ENCODE measurements at regions not wholly inside any gene's neighbourhood (a gene's known extent, or its start where the extent isn't known, plus 50 kb on each side); places are given as distances from the start of the nearest gene placed in this dataset.

DNA sequence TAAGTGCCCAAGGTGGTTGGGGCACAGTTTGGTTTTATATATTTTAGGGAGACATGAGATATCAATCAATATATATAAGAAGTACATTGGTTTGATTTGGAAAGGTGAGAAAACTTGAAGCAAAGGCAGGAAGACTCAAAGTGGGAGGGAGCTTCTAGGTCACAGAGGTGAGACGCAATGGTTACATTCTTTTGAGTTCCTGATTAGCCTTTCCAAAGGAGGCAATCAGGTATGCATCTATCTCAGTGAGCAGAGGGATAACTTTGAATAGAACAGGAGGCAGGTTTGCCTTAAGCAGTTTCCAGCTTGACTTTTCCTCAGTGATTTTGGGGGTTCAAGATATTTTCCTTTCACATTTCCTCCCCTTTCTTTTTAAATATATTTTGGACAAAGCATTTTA is 58.0 kb upstream of the SLC35F1 start:
- TF ChIP-seq, protein P1, sequence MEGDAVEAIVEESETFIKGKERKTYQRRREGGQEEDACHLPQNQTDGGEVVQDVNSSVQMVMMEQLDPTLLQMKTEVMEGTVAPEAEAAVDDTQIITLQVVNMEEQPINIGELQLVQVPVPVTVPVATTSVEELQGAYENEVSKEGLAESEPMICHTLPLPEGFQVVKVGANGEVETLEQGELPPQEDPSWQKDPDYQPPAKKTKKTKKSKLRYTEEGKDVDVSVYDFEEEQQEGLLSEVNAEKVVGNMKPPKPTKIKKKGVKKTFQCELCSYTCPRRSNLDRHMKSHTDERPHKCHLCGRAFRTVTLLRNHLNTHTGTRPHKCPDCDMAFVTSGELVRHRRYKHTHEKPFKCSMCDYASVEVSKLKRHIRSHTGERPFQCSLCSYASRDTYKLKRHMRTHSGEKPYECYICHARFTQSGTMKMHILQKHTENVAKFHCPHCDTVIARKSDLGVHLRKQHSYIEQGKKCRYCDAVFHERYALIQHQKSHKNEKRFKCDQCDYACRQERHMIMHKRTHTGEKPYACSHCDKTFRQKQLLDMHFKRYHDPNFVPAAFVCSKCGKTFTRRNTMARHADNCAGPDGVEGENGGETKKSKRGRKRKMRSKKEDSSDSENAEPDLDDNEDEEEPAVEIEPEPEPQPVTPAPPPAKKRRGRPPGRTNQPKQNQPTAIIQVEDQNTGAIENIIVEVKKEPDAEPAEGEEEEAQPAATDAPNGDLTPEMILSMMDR (IDR thresholded peaks at IDR 0.05): no peak
- TF ChIP-seq POLR2A (IDR thresholded peaks at IDR 0.05): no peak

Data from Peyer's patch (tissue), 4 donors.